GM21360 (cell line): ENCODE measurements at regions not wholly inside any gene's neighbourhood (a gene's known extent, or its start where the extent isn't known, plus 50 kb on each side); places are given as distances from the start of the nearest gene placed in this dataset.
"Not testable (repeated sequence)": the region's sequence is repeated elsewhere in the genome, so short reads cannot be mapped to it uniquely, and the experiment has no call there.

Source experiments
- ATAC-seq: cut with Tn5 transposase; IDR thresholded peaks from one replicate; pipeline ENCODE4 v1.9.1; 2021; ENCODE audit warnings: mild to moderate bottlenecking, moderate library complexity; ENCODE audit not compliant: unreplicated experiment

- no peak for ATAC-seq
Measured at GRCh38 chr4:94141001-94141400, 66.7 kb upstream of the SMARCAD1 start.

DNA sequence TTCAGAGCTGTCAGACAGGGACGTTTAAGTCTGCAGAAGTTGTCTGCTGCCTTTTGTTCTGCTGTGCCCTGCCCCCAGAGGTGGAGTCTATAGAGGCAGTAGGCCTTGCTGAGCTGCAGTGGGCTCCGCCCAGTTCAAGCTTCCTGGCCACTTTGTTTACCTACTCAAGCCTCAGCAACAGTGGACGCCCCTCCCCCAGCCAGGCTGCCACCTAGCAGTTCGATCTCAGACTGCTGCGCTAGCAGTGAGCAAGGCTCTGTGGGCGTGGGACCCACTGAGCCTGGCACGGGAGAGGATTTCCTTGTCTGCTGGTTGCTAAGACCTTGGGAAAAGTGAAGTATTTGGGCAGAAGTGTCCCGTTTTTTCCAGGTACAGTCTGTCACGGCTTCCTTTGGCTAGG lies 59.6 kb upstream of the SMARCAD1 start:
- not testable (repeated sequence) for ATAC-seq

GRCh38 chr4:94152466-94152865 lies 55.2 kb upstream of the SMARCAD1 start:
- ATAC-seq = no peak

GRCh38 chr4:94155404-94155803 lies 52.3 kb upstream of the SMARCAD1 start:
- ATAC-seq = not testable (repeated sequence)

GRCh38 chr4:94156826-94157225 lies 50.8 kb upstream of the SMARCAD1 start:
- no peak for ATAC-seq
